ENCODE measurements at regions not wholly inside any gene's neighbourhood (a gene's known extent, or its start where the extent isn't known, plus 50 kb on each side); places are given as distances from the start of the nearest gene placed in this dataset.

DNA sequence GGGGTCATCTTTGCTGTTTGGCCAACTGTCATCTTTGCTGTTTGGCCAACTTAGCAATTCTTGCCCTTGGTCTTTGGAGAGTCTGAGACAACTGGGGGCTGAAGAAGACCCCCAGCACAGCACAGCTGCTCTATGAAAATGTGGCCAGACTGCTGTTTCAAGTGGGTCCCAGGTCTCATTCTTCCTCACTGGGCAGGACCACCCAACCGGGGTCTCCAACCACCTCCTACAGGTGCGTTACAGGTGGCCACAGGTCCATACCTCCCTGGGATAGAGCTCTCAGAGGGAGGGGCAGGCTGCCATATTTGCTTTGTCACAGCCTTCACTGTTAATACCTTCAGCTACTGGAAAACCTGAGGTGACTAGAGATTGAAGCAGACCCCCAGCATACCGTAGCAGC, 82.1 kb upstream of the TCEAL2 start:
- Histone ChIP-seq H3K9me3 (ENCODE audit: control insufficient read depth, insufficient read depth, low read length) (no peaks in the 10 kb centered on the region), H3F3A (ENCODE audit: control insufficient read depth, insufficient read depth) (no peaks in the 10 kb centered on the region)

DNA sequence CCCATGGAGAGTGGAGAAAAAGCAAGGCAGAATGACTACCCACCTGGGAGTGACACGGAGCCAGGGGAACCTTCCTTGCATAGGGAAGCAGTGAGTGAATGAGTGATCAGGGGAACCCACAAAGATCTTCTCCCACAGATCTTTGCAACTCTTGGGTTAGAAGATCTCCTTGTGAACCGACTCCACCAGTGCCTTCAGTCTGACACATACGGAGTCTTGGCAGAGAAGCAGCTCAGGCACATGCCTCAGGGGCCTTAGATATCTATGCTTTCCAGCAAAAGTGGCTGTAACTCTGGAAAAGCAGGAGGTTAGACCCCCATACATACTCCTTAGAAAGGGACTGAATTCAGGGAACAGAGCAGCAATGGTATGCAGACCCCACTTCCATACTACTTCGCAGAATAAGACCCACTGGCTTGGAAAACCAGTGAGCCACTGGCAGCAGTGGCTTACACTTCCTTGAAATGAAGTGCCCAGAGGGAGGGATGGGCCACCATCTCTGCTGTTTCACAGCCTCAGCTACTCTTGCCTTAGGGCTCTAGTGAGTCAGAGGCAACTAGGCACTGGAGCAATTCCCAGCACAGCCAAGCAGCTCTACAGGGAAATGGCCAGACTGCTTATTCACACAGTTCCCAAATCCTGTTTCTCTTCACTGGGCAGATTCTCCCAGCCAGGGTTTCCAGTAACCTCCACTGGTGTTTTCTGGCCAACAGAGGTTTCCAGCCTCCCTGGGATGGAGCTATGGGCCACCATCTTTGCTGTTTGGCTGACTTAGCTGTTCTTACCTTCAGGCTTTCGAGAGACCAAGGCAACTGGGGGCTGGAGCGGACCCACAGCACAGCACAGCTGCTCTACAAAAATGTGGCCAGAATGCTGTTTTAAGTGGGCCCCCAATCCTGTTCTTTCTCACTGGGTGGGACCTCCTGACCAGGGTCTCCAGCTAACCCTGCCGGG, 82.8 kb upstream of the TCEAL2 start:
- no peaks in the 10 kb centered on the region for H3K79me2 ChIP-seq (ENCODE audit: control insufficient read depth, low read length)
- H3K4me1 ChIP-seq (ENCODE audit: control insufficient read depth, low read length), result no peaks in the 10 kb centered on the region
- H3K27ac ChIP-seq (ENCODE audit: low read depth, low read length), result no peak overlapping the region
- no peaks in the 10 kb centered on the region for H3K36me3 ChIP-seq (ENCODE audit: control insufficient read depth, low read length)
- H4K20me1 ChIP-seq (ENCODE audit: control insufficient read depth, insufficient read depth, low read depth, low read length), result no peaks in the 10 kb centered on the region
- H3K9me2 ChIP-seq (replicated peaks; ENCODE audit: control insufficient read depth, low read length), result no peaks in the 10 kb centered on the region
- TF ChIP-seq, protein P1, sequence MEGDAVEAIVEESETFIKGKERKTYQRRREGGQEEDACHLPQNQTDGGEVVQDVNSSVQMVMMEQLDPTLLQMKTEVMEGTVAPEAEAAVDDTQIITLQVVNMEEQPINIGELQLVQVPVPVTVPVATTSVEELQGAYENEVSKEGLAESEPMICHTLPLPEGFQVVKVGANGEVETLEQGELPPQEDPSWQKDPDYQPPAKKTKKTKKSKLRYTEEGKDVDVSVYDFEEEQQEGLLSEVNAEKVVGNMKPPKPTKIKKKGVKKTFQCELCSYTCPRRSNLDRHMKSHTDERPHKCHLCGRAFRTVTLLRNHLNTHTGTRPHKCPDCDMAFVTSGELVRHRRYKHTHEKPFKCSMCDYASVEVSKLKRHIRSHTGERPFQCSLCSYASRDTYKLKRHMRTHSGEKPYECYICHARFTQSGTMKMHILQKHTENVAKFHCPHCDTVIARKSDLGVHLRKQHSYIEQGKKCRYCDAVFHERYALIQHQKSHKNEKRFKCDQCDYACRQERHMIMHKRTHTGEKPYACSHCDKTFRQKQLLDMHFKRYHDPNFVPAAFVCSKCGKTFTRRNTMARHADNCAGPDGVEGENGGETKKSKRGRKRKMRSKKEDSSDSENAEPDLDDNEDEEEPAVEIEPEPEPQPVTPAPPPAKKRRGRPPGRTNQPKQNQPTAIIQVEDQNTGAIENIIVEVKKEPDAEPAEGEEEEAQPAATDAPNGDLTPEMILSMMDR (IDR thresholded peaks at IDR 0.05; ENCODE audit: low read depth, low read length, poor library complexity, severe bottlenecking), result no peak
- no peak for TF ChIP-seq EZH2phosphoT487 (IDR thresholded peaks at IDR 0.05; ENCODE audit: borderline replicate concordance, low read length)
- no peak overlapping the region for H3K4me2 ChIP-seq (ENCODE audit: low read length)
- no peaks in the 10 kb centered on the region for H3F3A ChIP-seq (ENCODE audit: control insufficient read depth, insufficient read depth)
- H3K9me3 ChIP-seq (ENCODE audit: control insufficient read depth, insufficient read depth, low read length), result no peaks in the 10 kb centered on the region
- no peak overlapping the region for H3K4me3 ChIP-seq (ENCODE audit: low read length)
- no peaks in the 10 kb centered on the region for H3K27me3 ChIP-seq (ENCODE audit: control insufficient read depth, low read length)

More for the DNA sequence above, 82.1 kb upstream of the TCEAL2 start:
- Histone ChIP-seq H4K20me1 (ENCODE audit: control insufficient read depth, insufficient read depth, low read depth, low read length) (no peaks in the 10 kb centered on the region), H3K4me2 (ENCODE audit: low read length) (no peak overlapping the region), H3K27ac (ENCODE audit: low read depth, low read length) (no peak overlapping the region), H3K36me3 (ENCODE audit: control insufficient read depth, low read length) (no peaks in the 10 kb centered on the region), H3K79me2 (ENCODE audit: control insufficient read depth, low read length) (no peaks in the 10 kb centered on the region), H3K27me3 (ENCODE audit: control insufficient read depth, low read length) (no peaks in the 10 kb centered on the region), H3K4me1 (ENCODE audit: control insufficient read depth, low read length) (no peaks in the 10 kb centered on the region), H3K4me3 (ENCODE audit: low read length) (no peak overlapping the region), H3K9me2 (replicated peaks; ENCODE audit: control insufficient read depth, low read length) (no peaks in the 10 kb centered on the region)
- TF ChIP-seq EZH2phosphoT487 (IDR thresholded peaks at IDR 0.05; ENCODE audit: borderline replicate concordance, low read length), result no peak
- TF ChIP-seq, protein P1 (IDR thresholded peaks at IDR 0.05; ENCODE audit: low read depth, low read length, poor library complexity, severe bottlenecking), result no peak

DNA sequence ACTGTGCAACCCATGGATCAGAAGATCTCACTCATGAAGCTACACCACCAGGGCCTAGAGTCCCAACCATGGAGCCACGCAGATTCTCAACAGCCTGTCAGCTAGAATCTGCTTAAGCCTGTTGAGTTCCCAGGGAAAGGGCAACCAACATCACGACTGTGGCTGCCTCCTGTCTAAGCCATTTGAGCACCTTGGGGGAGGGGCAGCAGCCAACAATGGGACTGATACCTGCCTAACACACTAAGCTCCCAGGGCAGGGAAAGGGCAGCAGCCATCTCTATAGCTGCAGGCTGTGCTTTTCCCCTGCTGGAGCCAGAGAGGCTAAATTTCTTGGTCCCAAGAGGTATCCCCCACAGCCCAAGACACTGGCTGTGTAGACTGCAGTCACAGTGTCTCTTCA, 96.5 kb upstream of the TCEAL2 start:
- Histone ChIP-seq H3K4me1 (ENCODE audit: control insufficient read depth, low read length) (no peaks in the 10 kb centered on the region), H3F3A (ENCODE audit: control insufficient read depth, insufficient read depth) (no peaks in the 10 kb centered on the region), H3K36me3 (ENCODE audit: control insufficient read depth, low read length) (no peaks in the 10 kb centered on the region), H3K4me2 (ENCODE audit: low read length) (no peak overlapping the region), H3K9me3 (ENCODE audit: control insufficient read depth, insufficient read depth, low read length) (no peaks in the 10 kb centered on the region), H3K9me2 (replicated peaks; ENCODE audit: control insufficient read depth, low read length) (no peaks in the 10 kb centered on the region), H3K79me2 (ENCODE audit: control insufficient read depth, low read length) (no peaks in the 10 kb centered on the region), H4K20me1 (ENCODE audit: control insufficient read depth, insufficient read depth, low read depth, low read length) (no peaks in the 10 kb centered on the region), H3K4me3 (ENCODE audit: low read length) (no peak overlapping the region), H3K27ac (ENCODE audit: low read depth, low read length) (no peak overlapping the region), H3K27me3 (ENCODE audit: control insufficient read depth, low read length) (no peaks in the 10 kb centered on the region)
- TF ChIP-seq, protein P1 (IDR thresholded peaks at IDR 0.05; ENCODE audit: low read depth, low read length, poor library complexity, severe bottlenecking), result no peak
- no peak for TF ChIP-seq EZH2phosphoT487 (IDR thresholded peaks at IDR 0.05; ENCODE audit: borderline replicate concordance, low read length)

Measured in DOHH2 (cell line).